ENCODE measurements at regions not wholly inside any gene's neighbourhood (a gene's known extent, or its start where the extent isn't known, plus 50 kb on each side); places are given as distances from the start of the nearest gene placed in this dataset.

- TF ChIP-seq REST (IDR thresholded peaks at IDR 0.05; ENCODE audit: insufficient read depth in 1 of 2, low read depth in 2 of 2, low read length in 1 of 2) = no peak
- no peak for TF ChIP-seq SIN3A (IDR thresholded peaks at IDR 0.05; ENCODE audit: borderline replicate concordance, insufficient read depth, low read depth, low read length)
- no peak for TF ChIP-seq CTCF (IDR thresholded peaks at IDR 0.05)
- no peak for TF ChIP-seq POLR2AphosphoS5 (IDR thresholded peaks at IDR 0.05; ENCODE audit: low read depth, low read length)
These were observed 75.2 kb upstream of the ADTRP start for GRCh38 chr6:11853678-11854407.
